ENCODE measurements at regions not wholly inside any gene's neighbourhood (a gene's known extent, or its start where the extent isn't known, plus 50 kb on each side); places are given as distances from the start of the nearest gene placed in this dataset.

DNA sequence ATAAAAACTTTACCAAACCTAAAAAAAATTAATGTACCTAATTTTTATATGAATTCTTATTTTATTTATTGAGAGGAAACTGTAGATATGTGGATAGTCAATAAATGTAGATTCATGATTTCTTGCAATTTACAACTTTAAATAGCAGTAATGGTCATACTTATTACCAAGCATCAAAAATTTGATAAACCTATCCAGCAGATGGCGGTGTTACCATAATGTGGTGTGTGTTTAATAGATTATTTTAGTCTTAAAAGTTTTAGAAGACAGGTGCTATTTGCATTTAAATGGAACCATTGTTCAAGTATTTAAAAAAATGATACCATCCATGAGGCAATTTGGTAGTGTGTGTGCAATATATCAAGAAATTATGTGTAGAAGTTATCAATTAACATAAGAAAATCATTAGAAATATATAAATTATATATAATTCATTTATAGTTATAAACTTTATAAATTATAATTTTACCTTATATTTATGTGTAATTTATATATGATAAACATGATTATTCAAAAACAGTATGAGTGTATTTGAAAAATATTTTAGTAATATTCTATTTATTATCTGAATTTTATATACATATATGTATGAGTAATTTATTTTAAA lies 176.0 kb upstream of the BCHE start:
- H3K27ac ChIP-seq = no peak overlapping the region
- CTCF ChIA-PET = interaction anchor here (0.9 kb wide), 1 partner anchor 858 kb away, joined by 3 read pairs; no protein-coding TSS in a partner anchor

DNA sequence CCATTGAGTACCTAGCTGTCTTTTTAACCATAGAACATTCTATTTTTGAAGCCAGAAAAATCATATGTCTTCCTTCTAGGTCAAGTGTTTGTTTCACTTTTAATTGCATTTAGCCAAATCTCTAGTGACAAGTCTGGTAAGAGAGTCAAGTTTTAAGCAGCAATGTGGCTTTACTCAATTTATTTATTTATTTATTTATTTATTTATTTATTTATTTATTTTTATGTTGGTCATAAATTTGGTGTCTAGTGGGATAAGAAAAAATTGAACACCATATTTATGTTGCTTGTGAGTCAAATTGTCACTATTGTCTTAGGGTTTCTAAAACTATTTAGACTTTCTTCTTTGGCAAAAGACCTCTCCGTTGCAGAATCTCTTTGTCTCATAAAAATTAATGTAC lies 174.5 kb upstream of the BCHE start:
- no peaks in the 10 kb centered on the region for H3K4me1 ChIP-seq
- WGBS (ENCODE audit: missing lambda C conversion rate) = 43% methylated on average over 1 of the region's 1 CpG
- POLR2A ChIA-PET = no interaction called here
- CTCF ChIA-PET = no interaction called here
- no peak overlapping the region for H3K4me2 ChIP-seq
- no peaks in the 10 kb centered on the region for H3K9me3 ChIP-seq
- H3K27ac ChIP-seq = no peak overlapping the region
- H3K4me3 ChIP-seq = no peak overlapping the region
- DNase-seq (ENCODE audit: low read depth in 1 of 2, low spot score in 1 of 2) (no peak), ATAC-seq (no peak), FAIRE-seq (no peak)
- no peak for TF ChIP-seq MYC (IDR thresholded peaks at IDR 0.05; ENCODE audit: borderline replicate concordance, low read length)
- peak; percentile 78 for TF ChIP-seq ZC3H11A (IDR thresholded peaks at IDR 0.05)

More for the DNA sequence above, 176.0 kb upstream of the BCHE start:
- FAIRE-seq (peak; percentile 54), DNase-seq (ENCODE audit: low read depth in 1 of 2, low spot score in 1 of 2) (peak; percentile 3 to 46), ATAC-seq (peak in 1 of 2 experiments; percentile 47; a peak in 1 of 6 replicates)
- H3K4me1 ChIP-seq = no peaks in the 10 kb centered on the region
- no peaks in the 10 kb centered on the region for H3K9me3 ChIP-seq
- 4% methylated on average over 1 of the region's 1 CpG for WGBS (ENCODE audit: missing lambda C conversion rate)
- TF ChIP-seq CHD2 (IDR thresholded peaks at IDR 0.05; ENCODE audit: low read length, partially characterized antibody) = no peak
- peak; percentile 62 to 67 for TF ChIP-seq RAD21 (conservative IDR thresholded peaks at IDR 0.05 in 1 of 2, IDR thresholded peaks at IDR 0.05 in 1 of 2)
- TF ChIP-seq, protein P1, sequence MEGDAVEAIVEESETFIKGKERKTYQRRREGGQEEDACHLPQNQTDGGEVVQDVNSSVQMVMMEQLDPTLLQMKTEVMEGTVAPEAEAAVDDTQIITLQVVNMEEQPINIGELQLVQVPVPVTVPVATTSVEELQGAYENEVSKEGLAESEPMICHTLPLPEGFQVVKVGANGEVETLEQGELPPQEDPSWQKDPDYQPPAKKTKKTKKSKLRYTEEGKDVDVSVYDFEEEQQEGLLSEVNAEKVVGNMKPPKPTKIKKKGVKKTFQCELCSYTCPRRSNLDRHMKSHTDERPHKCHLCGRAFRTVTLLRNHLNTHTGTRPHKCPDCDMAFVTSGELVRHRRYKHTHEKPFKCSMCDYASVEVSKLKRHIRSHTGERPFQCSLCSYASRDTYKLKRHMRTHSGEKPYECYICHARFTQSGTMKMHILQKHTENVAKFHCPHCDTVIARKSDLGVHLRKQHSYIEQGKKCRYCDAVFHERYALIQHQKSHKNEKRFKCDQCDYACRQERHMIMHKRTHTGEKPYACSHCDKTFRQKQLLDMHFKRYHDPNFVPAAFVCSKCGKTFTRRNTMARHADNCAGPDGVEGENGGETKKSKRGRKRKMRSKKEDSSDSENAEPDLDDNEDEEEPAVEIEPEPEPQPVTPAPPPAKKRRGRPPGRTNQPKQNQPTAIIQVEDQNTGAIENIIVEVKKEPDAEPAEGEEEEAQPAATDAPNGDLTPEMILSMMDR (IDR thresholded peaks at IDR 0.05) = peak; percentile 62
- TF ChIP-seq SMC3 (IDR thresholded peaks at IDR 0.05) = peak; percentile 66
- POLR2A ChIA-PET = no interaction called here
- no peak overlapping the region for H3K4me3 ChIP-seq
- H3K4me2 ChIP-seq = no peak overlapping the region

DNA sequence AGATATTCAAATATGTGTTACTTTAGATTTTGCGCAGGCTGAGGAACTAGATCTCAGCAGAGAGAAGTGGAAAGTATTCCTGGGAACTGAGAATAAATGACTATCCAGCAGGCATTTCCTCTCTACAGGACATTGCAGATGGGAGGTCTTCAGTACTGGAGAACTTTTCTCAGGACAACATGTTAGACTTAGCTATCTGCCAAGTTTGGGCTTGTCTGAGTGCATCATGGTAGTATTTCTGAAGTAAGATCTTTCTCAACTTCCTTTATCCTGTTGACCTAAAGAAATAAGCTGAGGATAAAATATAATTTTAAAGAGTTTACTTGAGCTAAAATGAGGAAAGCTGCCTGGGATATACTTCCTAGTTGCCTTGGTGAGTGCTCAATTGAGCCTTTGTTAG lies 167.9 kb upstream of the BCHE start:
- POLR2A ChIA-PET = no interaction called here
- Histone ChIP-seq H3K4me2 (no peak overlapping the region), H3K9me3 (no peaks in the 10 kb centered on the region), H3K4me1 (no peaks in the 10 kb centered on the region), H3K4me3 (no peak overlapping the region), H3K27ac (no peak overlapping the region)
- FAIRE-seq (no peak), ATAC-seq (no peak), DNase-seq (ENCODE audit: low read depth in 1 of 2, low spot score in 1 of 2) (no peak)
- TF ChIP-seq, protein P2, sequence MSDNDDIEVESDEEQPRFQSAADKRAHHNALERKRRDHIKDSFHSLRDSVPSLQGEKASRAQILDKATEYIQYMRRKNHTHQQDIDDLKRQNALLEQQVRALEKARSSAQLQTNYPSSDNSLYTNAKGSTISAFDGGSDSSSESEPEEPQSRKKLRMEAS (IDR thresholded peaks at IDR 0.05) = no peak
- TF ChIP-seq TP53 (CRISPR knock-in tag; IDR thresholded peaks at IDR 0.05) (no peak), HOXA7 (CRISPR knock-in tag; IDR thresholded peaks at IDR 0.05) (no peak), ZFP36 (IDR thresholded peaks at IDR 0.05; ENCODE audit: borderline replicate concordance, partially characterized antibody) (no peak), CHD4 (IDR thresholded peaks at IDR 0.05; ENCODE audit: borderline replicate concordance) (no peak), ZC3H11A (IDR thresholded peaks at IDR 0.05) (no peak), KDM5A (IDR thresholded peaks at IDR 0.05) (no peak), RFX5 (IDR thresholded peaks at IDR 0.05) (no peak), ZSCAN20 (CRISPR knock-in tag; IDR thresholded peaks at IDR 0.05) (no peak)
- TF ChIP-seq, protein P3, sequence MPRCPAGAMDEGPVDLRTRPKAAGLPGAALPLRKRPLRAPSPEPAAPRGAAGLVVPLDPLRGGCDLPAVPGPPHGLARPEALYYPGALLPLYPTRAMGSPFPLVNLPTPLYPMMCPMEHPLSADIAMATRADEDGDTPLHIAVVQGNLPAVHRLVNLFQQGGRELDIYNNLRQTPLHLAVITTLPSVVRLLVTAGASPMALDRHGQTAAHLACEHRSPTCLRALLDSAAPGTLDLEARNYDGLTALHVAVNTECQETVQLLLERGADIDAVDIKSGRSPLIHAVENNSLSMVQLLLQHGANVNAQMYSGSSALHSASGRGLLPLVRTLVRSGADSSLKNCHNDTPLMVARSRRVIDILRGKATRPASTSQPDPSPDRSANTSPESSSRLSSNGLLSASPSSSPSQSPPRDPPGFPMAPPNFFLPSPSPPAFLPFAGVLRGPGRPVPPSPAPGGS (IDR thresholded peaks at IDR 0.05) = no peak
- TF ChIP-seq, protein P4, sequence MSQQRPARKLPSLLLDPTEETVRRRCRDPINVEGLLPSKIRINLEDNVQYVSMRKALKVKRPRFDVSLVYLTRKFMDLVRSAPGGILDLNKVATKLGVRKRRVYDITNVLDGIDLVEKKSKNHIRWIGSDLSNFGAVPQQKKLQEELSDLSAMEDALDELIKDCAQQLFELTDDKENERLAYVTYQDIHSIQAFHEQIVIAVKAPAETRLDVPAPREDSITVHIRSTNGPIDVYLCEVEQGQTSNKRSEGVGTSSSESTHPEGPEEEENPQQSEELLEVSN (IDR thresholded peaks at IDR 0.05; ENCODE audit: borderline replicate concordance, low read depth) = no peak
- TF ChIP-seq, protein P5, sequence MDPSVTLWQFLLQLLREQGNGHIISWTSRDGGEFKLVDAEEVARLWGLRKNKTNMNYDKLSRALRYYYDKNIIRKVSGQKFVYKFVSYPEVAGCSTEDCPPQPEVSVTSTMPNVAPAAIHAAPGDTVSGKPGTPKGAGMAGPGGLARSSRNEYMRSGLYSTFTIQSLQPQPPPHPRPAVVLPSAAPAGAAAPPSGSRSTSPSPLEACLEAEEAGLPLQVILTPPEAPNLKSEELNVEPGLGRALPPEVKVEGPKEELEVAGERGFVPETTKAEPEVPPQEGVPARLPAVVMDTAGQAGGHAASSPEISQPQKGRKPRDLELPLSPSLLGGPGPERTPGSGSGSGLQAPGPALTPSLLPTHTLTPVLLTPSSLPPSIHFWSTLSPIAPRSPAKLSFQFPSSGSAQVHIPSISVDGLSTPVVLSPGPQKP (IDR thresholded peaks at IDR 0.05; ENCODE audit: low read depth, low read length) = no peak
- TF ChIP-seq, protein P6, sequence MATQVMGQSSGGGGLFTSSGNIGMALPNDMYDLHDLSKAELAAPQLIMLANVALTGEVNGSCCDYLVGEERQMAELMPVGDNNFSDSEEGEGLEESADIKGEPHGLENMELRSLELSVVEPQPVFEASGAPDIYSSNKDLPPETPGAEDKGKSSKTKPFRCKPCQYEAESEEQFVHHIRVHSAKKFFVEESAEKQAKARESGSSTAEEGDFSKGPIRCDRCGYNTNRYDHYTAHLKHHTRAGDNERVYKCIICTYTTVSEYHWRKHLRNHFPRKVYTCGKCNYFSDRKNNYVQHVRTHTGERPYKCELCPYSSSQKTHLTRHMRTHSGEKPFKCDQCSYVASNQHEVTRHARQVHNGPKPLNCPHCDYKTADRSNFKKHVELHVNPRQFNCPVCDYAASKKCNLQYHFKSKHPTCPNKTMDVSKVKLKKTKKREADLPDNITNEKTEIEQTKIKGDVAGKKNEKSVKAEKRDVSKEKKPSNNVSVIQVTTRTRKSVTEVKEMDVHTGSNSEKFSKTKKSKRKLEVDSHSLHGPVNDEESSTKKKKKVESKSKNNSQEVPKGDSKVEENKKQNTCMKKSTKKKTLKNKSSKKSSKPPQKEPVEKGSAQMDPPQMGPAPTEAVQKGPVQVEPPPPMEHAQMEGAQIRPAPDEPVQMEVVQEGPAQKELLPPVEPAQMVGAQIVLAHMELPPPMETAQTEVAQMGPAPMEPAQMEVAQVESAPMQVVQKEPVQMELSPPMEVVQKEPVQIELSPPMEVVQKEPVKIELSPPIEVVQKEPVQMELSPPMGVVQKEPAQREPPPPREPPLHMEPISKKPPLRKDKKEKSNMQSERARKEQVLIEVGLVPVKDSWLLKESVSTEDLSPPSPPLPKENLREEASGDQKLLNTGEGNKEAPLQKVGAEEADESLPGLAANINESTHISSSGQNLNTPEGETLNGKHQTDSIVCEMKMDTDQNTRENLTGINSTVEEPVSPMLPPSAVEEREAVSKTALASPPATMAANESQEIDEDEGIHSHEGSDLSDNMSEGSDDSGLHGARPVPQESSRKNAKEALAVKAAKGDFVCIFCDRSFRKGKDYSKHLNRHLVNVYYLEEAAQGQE (IDR thresholded peaks at IDR 0.05) = no peak
- whole genome bisulfite sequencing (ENCODE audit: missing lambda C conversion rate) = 94% methylated on average over 1 of the region's 1 CpG
- CTCF ChIA-PET = no interaction called here
